GM19455 (cell line): ENCODE measurements at regions not wholly inside any gene's neighbourhood (a gene's known extent, or its start where the extent isn't known, plus 50 kb on each side); places are given as distances from the start of the nearest gene placed in this dataset.
"Not testable (repeated sequence)": the region's sequence is repeated elsewhere in the genome, so short reads cannot be mapped to it uniquely, and the experiment has no call there.

ENCODE experiments used
- ATAC-seq: cut with Tn5 transposase; IDR thresholded peaks from one replicate; pipeline ENCODE4 v1.9.1; 2021; ENCODE audit not compliant: unreplicated experiment

DNA sequence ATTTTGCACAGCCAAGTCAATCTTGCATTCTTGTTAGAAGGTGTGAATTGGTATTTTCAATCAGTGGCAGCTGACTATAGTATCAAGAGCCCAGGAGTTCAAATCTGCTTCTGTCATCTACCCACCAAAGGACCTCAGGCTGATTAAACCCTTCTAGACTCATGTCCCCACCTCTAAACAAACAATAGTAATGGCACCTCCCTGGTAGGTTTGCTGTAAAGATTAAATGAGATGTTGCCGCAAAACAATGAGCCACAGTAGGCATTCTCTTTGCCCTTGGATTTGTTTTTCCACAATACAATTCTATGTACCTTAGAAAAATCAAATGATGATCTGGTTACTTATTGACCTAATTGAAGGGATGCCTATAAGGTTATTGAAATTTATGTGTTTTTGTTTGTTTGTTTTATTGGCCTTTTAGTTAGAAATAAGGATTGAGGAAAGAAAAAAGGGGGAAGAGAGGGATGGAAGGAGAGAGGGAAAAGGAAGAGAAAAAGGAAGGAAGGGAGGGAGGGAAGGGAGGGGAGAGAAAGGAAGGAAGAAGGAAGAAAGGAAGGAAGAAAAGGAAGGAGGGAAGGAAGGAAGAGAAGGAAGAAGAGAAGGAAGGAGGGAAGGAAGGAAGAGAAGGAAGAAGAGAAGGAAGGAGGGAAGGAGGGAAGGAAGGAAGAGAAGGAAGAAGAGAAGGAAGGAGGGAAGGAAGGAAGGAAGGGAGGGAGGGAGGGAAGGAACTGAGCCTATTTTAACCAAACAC, 110.7 kb downstream of the ETS2 start:
- no peak for ATAC-seq

DNA sequence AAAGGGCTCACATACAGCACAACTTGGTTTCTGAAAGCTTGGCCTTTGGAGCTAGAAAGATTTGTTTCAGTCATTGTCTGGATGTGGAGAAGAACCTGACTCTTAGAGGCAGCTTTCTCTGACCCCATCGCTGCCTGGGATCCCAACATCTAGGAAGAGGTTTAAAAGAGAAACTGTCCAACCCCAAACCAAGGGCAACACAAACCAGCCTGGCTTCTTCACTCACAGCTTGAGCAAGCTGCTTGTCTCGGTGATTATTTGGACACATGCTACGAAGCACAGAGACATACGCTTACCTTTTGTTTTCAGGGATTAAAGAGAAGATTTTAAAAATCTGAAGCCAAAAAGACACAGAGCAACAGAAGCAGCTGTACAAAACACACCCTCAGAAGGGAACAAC, 109.8 kb downstream of the ETS2 start:
- no peak for ATAC-seq

DNA sequence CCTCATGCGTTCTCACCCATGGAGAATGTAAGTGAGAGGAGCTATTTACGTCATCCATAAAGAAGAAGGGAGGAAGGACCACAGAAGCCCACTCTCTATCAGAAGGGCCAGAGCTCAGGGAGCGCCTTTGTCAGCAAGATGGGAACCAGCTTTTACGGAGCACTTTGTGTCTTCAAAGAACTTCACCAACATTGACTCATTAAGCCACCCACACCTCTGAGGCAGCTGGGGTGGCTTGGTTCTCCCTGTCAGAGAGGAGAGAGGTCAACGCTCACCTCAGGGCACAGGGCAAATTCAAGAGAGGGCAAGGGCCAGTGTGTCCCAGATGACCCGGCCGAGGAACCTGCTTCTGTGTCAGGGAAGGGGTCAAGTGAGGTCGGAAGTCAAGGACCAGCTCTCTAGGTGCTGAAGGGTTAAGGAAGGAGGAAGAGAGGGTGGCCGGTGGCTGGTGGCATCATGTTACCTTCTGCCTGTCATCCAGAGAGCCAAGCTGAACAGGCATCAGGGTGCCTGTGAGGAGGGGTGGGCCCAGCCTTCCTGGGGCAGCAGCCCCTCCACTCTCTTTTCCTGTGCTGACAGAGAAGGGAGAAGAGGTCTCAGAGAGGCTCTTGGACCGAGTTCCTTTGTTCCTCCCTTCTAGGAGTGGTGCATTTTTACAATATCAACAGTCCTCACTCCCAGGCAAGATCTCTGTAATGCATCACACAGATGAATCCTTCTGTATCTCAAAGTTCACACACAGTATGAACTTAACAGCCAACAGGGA, 109.0 kb downstream of the ETS2 start:
- ATAC-seq = no peak

DNA sequence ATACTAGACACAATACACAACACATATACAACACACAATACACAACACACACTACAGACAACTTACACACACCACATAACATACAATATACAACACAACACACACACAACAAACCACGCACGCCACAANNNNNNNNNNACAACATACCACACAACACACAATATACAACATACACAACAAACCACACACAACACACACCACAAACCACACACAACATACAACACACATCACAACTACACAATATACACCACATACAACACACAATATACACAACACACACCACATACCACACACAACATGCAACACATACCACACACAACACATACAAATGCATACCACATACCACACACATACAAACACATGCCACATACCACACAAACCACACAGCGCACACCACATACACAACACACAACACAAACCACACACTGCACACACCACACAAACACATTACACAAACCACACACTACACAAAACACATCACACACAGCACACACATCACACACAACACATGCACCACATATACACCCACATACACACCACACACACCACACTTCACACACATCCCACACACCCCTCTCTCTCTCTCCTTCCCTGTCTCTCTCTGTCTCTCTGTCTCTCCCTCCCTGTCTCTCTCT, 108.3 kb downstream of the ETS2 start:
- no peak for ATAC-seq

DNA sequence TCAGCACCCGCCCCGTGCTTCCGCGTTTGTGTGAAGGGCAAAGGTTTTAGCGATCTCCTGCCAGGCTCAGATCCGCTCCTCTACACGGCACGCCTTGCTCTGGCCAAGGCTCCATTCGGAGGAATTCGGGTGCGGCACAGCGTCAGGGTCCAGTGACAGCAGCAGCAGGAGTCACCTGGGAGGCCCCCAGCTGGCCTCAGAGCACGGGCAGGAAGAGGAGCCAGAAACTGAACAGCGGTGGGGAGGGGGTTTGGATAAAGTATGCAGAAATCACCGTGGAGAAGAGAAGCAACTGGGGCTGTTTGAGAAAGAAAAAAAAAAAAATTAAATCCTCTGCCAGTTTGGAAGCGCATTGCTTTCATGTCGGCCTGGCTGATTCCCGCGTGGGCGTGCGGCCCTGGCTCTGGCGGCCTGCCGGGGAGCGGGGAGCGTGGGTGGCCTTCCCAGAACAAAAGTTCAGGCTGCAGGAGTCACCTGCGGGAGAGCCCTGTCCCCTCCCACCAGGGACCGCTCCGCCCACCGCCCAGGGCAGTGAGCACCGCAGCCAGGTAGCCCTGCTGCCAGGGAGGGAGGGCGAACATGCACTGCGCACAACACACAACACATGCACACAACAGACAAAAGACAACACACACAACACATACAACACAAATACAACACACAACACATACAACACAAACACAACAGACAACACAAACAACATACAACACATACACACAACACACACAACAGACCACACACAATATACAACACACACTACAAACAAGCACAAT, 107.6 kb downstream of the ETS2 start:
- no peak for ATAC-seq

DNA sequence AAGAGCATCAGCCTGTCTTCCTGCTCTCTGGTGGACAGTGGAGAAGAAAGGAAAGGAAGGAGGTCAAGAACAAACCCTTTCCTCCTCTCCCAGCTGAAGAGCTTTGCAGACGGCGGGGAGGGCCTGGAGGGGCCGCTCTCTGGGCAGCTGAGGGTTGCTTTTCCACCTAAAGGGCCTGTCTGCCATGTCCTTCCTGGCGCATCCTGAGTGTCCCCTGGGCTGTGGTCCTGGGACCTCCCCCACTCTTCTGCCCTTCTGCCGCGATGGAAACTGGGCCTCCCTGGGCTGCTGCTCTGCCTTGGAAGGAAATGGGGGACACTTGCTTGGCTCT, 107.0 kb downstream of the ETS2 start:
- ATAC-seq = no peak

DNA sequence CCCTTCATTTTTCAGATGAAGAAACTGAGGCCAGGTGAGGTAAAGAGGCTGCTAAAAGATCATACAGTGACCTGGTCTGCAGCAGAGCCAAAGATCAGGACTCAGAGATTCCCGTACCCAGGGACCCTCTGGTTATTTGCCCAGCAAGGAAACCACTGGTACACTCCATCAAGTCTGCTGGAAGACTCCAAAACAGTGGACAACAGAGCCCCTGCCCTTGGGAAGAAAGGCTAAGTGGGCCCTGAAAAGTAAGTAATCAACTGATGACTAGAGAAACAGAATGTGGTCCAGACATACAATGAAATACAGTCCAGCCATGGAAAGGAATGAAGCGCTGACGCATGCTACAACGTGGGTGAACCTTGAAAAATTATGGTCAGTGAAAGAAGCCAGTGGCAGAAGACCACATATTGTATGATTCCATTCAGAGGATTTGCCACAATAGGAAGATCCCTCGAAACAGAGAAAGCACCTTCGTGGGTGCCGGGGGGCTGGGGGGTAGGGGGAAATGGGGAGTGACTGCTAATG, 106.4 kb downstream of the ETS2 start:
- ATAC-seq = no peak

GRCh38 chr21:38911484-38912101, 105.9 kb downstream of the ETS2 start:
- no peak for ATAC-seq

- no peak for ATAC-seq
Measured at GRCh38 chr21:38910390-38911067, 104.8 kb downstream of the ETS2 start.

DNA sequence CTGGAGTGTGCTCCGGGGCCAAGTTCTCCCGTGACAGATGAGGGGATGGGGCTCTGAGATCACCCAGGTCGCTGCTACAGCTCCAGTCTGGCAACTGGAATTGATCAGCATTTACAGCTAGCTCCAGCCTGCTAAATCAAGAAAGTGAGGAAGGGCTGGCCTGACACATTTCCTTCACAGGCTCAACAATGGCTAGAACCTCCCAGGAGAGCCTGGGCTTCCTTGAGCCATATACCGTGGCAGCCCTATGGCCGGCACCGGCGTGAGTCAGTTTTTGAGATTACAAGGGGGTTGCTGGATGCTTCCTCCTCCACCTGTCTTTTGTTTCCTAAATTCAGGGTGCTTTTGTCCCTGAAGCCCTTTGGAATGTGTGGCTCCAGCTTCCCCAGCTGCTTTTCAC, 104.2 kb downstream of the ETS2 start:
- no peak for ATAC-seq

DNA sequence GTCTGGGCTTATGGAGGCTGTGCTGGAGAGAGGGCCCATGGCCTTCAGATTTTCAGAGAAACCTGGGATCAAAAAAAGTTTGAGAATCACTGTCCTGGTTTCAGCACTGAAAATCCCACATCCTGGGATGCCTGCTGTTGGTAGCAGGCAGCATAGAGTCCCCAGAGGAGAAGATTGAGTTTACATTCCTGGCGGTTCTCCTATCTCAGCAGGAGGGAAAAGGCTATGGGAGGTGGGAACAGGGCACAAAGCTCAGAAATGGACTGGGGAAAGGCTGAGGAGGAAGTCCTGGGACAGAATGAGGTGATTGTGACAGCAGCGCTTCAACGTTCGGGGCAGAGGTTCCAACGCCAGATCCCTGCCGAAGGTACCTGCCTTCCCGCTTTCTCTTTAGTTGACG, 103.4 kb downstream of the ETS2 start:
- no peak for ATAC-seq

DNA sequence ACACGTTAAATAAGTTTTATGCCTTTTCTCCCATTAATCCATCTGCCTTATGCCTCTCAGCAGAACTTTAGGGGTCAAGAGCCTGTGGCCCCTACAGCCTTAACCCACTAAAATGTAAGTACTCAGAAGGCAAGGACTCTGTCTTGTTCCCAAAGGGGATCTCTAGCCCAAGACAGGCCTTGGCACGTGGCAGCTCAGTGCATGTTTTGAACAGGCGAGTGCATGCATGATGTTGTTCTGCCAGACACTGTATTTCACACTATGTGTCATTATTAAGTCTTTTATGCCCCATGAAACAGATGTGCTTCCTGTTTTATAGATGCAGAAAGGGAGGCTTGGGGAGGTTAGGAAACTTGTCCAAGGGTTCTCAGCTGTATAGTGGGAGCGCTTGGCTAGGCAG, 102.8 kb downstream of the ETS2 start:
- ATAC-seq = no peak

- ATAC-seq = no peak
Measured at GRCh38 chr21:38905752-38906151, 100.0 kb downstream of the ETS2 start.

DNA sequence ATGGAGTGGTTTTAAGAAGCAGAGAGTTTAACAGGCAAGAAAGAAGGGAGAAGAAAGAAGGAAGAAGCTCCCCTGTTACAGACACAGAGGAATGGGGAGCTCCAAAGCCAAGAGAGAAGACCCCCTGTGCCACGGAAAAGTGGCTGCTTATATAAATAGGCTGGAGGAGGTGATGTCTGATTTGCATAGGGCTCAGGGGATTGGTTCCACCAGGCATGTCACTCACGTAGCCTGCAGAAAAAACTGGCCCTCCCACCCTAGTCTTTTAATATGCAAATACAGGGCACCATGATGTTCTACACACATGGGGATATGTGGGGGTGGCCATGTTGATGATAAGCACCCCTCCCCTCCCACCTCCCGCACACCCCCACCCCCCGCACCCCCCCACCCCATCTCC, 99.6 kb downstream of the ETS2 start:
- ATAC-seq = no peak

- ATAC-seq = no peak
Measured at GRCh38 chr21:38903690-38904139, 98.0 kb downstream of the ETS2 start.

- ATAC-seq = no peak
Measured at GRCh38 chr21:38902608-38903445, 97.1 kb downstream of the ETS2 start.

GRCh38 chr21:38900499-38900898, 94.8 kb downstream of the ETS2 start:
- ATAC-seq = no peak

DNA sequence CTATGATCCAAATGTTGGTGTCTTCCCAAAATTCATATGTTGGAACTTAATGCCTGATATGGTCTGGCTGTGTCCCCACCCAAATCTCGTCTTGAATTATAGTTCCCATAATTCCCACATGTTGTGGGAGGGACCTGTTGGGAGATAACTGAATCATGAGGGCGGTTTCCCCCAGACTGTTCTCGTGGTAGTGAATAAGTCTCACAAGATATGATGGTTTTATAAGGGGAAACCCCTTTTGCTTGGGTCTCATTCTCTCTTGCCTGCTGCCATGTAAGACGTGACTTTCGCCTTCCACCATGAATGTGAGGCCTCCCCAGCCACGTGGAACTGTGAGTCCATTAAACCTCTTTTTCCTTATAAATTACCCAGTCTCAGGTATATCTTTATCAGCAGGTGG, 94.3 kb downstream of the ETS2 start:
- not testable (repeated sequence) for ATAC-seq

DNA sequence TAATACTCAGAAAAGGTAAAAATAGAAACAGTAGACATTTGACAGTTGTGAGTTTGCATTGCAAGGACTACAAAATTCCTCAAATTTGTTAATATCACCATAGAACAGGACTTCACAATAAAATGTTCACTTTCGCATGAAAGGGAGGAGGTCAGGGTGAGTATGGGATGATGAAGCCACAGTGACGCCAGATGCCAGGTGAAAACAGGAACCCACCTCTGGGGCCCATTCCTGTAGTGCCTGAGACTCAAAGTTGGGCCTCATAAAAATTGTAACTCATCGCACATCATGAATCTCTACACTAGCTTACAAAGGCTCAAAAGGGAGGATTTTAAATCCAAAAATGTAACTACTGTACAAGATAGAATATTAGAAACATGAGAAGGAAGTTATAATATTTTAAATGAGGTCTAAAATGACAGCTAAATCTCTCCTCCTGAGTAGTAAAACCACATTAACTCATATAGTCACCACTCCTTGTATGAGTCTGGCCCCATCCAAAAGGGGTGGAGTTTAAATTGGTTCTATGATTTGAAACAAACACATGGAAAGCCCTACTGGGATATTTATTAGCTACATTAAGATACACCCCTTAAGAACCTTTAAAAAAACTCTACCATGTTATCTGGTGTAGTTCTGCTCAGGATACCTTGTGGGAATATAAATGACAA, 93.7 kb downstream of the ETS2 start:
- no peak for ATAC-seq
